Erythroblast (primary cell): ENCODE measurements at regions not wholly inside any gene's neighbourhood (a gene's known extent, or its start where the extent isn't known, plus 50 kb on each side); places are given as distances from the start of the nearest gene placed in this dataset.
"Not testable (repeated sequence)": the region's sequence is repeated elsewhere in the genome, so short reads cannot be mapped to it uniquely, and the experiment has no call there.

Experiments
- DNase-seq, 2 experiments: peaks; one replicate each; lab custom pipeline; 2025; lab: John Stamatoyannopoulos, UW
- GATA1 ChIP-seq: IDR thresholded peaks from 2 replicates; pipeline ENCODE4 v1.6.1; 2011; ENCODE audit warnings: low read depth, mild to moderate bottlenecking, control low read depth, low read length, moderate library complexity
- POLR2A ChIP-seq: IDR thresholded peaks from 2 replicates; pipeline ENCODE4 v1.6.1; 2011; ENCODE audit warnings: mild to moderate bottlenecking, low read length

GRCh38 chr5:23763170-23763569, 255.8 kb downstream of the PRDM9 start:
- TF ChIP-seq GATA1 = no peak
- no peak for DNase-seq

- no peak for TF ChIP-seq POLR2A
- TF ChIP-seq GATA1 = no peak
- no peak for DNase-seq
Observed at GRCh38 chr5:23776684-23777083, 269.3 kb downstream of the PRDM9 start.

GRCh38 chr5:23800307-23800706, 292.9 kb downstream of the PRDM9 start:
- not testable (repeated sequence) for DNase-seq

GRCh38 chr5:23820765-23821471, 313.5 kb downstream of the PRDM9 start:
- peak; percentile 20 to 33 for DNase-seq
- TF ChIP-seq POLR2A (no peak), GATA1 (no peak)

- no peak for DNase-seq
- no peak for TF ChIP-seq POLR2A
- no peak for TF ChIP-seq GATA1
Observed at GRCh38 chr5:23823521-23823920, 316.1 kb downstream of the PRDM9 start.

GRCh38 chr5:23825196-23825595, 317.8 kb downstream of the PRDM9 start:
- no peak for TF ChIP-seq POLR2A
- no peak for TF ChIP-seq GATA1
- DNase-seq = no peak

- TF ChIP-seq POLR2A = no peak
- no peak for TF ChIP-seq GATA1
- peak in 1 of 2 experiments; percentile 1 for DNase-seq
Observed at GRCh38 chr5:23840083-23840482, 332.7 kb downstream of the PRDM9 start.

GRCh38 chr5:23864786-23865185, 357.4 kb downstream of the PRDM9 start:
- peak; percentile 37 to 79 for DNase-seq
- TF ChIP-seq POLR2A (no peak), GATA1 (no peak)

- DNase-seq = no peak
- TF ChIP-seq GATA1 (no peak), POLR2A (no peak)
Observed at GRCh38 chr5:23877847-23878246, 370.4 kb downstream of the PRDM9 start.

- no peak for DNase-seq
- TF ChIP-seq GATA1 (no peak), POLR2A (no peak)
Observed at GRCh38 chr5:23884405-23885031, 377.1 kb downstream of the PRDM9 start.

GRCh38 chr5:23893561-23893960, 386.2 kb downstream of the PRDM9 start:
- no peak for DNase-seq
- TF ChIP-seq POLR2A (no peak), GATA1 (no peak)

GRCh38 chr5:23895614-23896013, 388.2 kb downstream of the PRDM9 start:
- no peak for DNase-seq
- no peak for TF ChIP-seq POLR2A
- no peak for TF ChIP-seq GATA1

- DNase-seq = no peak
- TF ChIP-seq POLR2A (no peak), GATA1 (no peak)
Observed at GRCh38 chr5:23930985-23931384, 423.6 kb downstream of the PRDM9 start.

- DNase-seq = peak; percentile 9 to 12
Observed at GRCh38 chr5:23951261-23951928, 444.0 kb downstream of the PRDM9 start.

- no peak for TF ChIP-seq POLR2A
- TF ChIP-seq GATA1 = no peak
- DNase-seq = no peak
Observed at GRCh38 chr5:23963449-23963848, 456.0 kb downstream of the PRDM9 start.
